OCI-LY3 (cell line): ENCODE measurements at regions not wholly inside any gene's neighbourhood (a gene's known extent, or its start where the extent isn't known, plus 50 kb on each side); places are given as distances from the start of the nearest gene placed in this dataset.
"Not testable (repeated sequence)": the region's sequence is repeated elsewhere in the genome, so short reads cannot be mapped to it uniquely, and the experiment has no call there.

Source experiments
- H2AFZ ChIP-seq: fragments of 200-600, 300-600 bp; shearing (Covaris generic); 2 replicates; pipeline ENCODE4 v1.6.0; 2014; ENCODE audit warnings: antibody characterized with exemption, low read depth, low read length
- H3K27ac ChIP-seq: fragments of 200-600, 300-600 bp; sonication (generic); 2 replicates; pipeline ENCODE4 v1.5.1; 2014; ENCODE audit warnings: mild to moderate bottlenecking, low read length, moderate library complexity, mixed read lengths
- H3K27me3 ChIP-seq: fragments of 200-600, 300-600 bp; sonication (generic); 2 replicates; pipeline ENCODE4 v1.6.1; 2014; ENCODE audit warnings: low read depth, low read length, mixed read lengths
- H3K36me3 ChIP-seq: fragments of 200-600, 300-600 bp; sonication (generic); replicated peaks from 2 replicates; pipeline ENCODE3; 2014; ENCODE audit warnings: low read depth, low read length, mixed read lengths
- H3K4me1 ChIP-seq: fragments of 300-600, 200-600 bp; sonication (generic); 2 replicates; pipeline ENCODE4 v1.6.1; 2014; ENCODE audit warnings: low read length, mixed read lengths
- H3K4me2 ChIP-seq: fragments of 200-600, 300-600 bp; sonication (generic); 2 replicates; pipeline ENCODE4 v1.6.1; 2014; ENCODE audit warnings: low read length, mixed read lengths
- H3K4me3 ChIP-seq: fragments of 300-600, 200-600 bp; sonication (generic); 2 replicates; pipeline ENCODE4 v1.5.1; 2014; ENCODE audit warnings: antibody characterized with exemption, mild to moderate bottlenecking, low read length, moderate library complexity
- H3K79me2 ChIP-seq: fragments of 300-600, 200-600 bp; shearing (Covaris generic); 2 replicates; pipeline ENCODE4 v1.6.1; 2014; ENCODE audit warnings: mild to moderate bottlenecking, low read length, mixed read lengths
- H3K9ac ChIP-seq: fragments of 300-600, 200-600 bp; shearing (Covaris generic); 2 replicates; pipeline ENCODE4 v1.6.0; 2014; ENCODE audit warnings: mild to moderate bottlenecking, low read length, moderate library complexity
- H3K9me3 ChIP-seq: fragments of 200-600, 300-600 bp; shearing (Covaris generic); 2 replicates; pipeline ENCODE4 v1.6.1; 2014; ENCODE audit warnings: low read length, mixed read lengths; ENCODE audit not compliant: insufficient read depth
- H4K20me1 ChIP-seq: fragments of 200-600, 300-600 bp; sonication (generic); 2 replicates; pipeline ENCODE4 v1.6.1; 2016; ENCODE audit warnings: low read length, mixed read lengths; ENCODE audit not compliant: insufficient read depth
- CTCF ChIP-seq: fragments of 200-600, 300-600 bp; sonication (generic); IDR thresholded peaks from 2 replicates; pipeline ENCODE4 v1.5.1; 2014; ENCODE audit warnings: antibody characterized with exemption, low read length, low read depth
- EZH2phosphoT487 ChIP-seq: fragments of 200-600 bp; shearing (Covaris generic); IDR thresholded peaks from 2 replicates; pipeline ENCODE4 v1.6.1; 2018; ENCODE audit warnings: antibody characterized with exemption, mixed run types, low read depth

DNA sequence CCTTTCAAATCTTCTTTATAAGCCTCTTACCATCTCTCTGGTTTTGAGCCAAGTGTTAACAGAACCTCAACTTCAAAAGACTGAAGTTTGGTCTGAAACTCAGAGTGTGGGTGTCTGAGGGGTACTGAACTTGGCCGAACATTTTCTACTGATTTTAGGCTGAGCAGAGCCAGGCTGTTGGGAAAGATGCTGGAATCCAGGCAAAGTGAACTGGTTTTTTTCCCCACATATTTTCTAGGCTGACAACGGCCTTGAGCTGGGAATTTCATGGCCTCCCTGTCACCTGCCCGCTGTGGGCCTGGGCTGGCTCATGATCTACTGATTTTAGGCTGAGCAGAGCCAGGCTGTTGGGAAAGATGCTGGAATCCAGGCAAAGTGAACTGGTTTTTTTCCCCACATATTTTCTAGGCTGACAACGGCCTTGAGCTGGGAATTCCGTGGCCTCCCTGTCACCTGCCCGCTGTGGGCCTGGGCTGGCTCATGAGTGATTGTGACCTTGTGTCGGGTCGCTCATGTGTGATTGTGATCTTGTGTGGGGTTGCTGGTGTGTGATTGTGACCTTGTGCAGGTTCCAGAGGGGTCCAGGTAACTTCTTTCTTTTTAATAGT lies 204.4 kb downstream of the NPIPB11 start:
- H3K4me2 ChIP-seq, H3K4me1 ChIP-seq, H3K9ac ChIP-seq, H2AFZ ChIP-seq, H3K27ac ChIP-seq, H3K79me2 ChIP-seq, H4K20me1 ChIP-seq, H3K27me3 ChIP-seq, H3K9me3 ChIP-seq, H3K4me3 ChIP-seq, H3K36me3 ChIP-seq: not testable (repeated sequence)

GRCh38 chr16:29201296-29202024 lies 205.1 kb downstream of the NPIPB11 start:
- not testable (repeated sequence) for H3K9ac ChIP-seq, H3K27me3 ChIP-seq, H3K27ac ChIP-seq, H3K79me2 ChIP-seq, H4K20me1 ChIP-seq, H3K4me1 ChIP-seq, H3K36me3 ChIP-seq, H3K4me3 ChIP-seq, H2AFZ ChIP-seq, H3K9me3 ChIP-seq, H3K4me2 ChIP-seq

GRCh38 chr16:29200681-29201080 lies 205.8 kb downstream of the NPIPB11 start:
- not testable (repeated sequence) for H3K9me3 ChIP-seq, H3K27me3 ChIP-seq, H3K4me2 ChIP-seq, H2AFZ ChIP-seq, H3K36me3 ChIP-seq, H3K4me3 ChIP-seq, H3K79me2 ChIP-seq, H3K4me1 ChIP-seq, H3K27ac ChIP-seq, H4K20me1 ChIP-seq, H3K9ac ChIP-seq

GRCh38 chr16:29200135-29200601 lies 206.3 kb downstream of the NPIPB11 start:
- H3K4me3 ChIP-seq, H3K4me1 ChIP-seq, H2AFZ ChIP-seq, H4K20me1 ChIP-seq, H3K9ac ChIP-seq, H3K9me3 ChIP-seq, H3K27ac ChIP-seq, H3K79me2 ChIP-seq, H3K27me3 ChIP-seq, H3K36me3 ChIP-seq, H3K4me2 ChIP-seq: not testable (repeated sequence)

DNA sequence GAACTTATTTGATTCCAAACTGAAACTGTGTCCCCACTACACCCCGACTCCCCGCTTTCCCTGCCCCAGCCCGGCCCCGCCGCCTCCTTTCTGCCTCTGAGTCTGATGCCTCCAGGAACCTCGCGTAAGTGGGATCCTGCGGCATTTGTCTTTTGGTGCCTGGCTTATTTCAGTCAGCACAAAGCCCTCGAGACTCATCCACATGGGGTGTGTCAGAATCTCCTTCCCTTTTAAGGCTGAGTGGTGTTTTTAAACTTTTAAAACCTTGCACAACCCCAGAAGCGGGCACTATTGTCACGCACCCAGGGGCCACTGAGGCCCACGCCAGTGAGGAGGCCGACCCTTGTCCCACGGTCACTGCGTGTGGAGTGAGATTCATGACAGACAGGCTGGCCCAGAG lies 206.9 kb downstream of the NPIPB11 start:
- not testable (repeated sequence) for H4K20me1 ChIP-seq, H3K27me3 ChIP-seq, H3K9ac ChIP-seq, H3K79me2 ChIP-seq, H3K9me3 ChIP-seq, H3K4me3 ChIP-seq, H3K4me1 ChIP-seq, H3K27ac ChIP-seq, H3K4me2 ChIP-seq, H2AFZ ChIP-seq, H3K36me3 ChIP-seq

DNA sequence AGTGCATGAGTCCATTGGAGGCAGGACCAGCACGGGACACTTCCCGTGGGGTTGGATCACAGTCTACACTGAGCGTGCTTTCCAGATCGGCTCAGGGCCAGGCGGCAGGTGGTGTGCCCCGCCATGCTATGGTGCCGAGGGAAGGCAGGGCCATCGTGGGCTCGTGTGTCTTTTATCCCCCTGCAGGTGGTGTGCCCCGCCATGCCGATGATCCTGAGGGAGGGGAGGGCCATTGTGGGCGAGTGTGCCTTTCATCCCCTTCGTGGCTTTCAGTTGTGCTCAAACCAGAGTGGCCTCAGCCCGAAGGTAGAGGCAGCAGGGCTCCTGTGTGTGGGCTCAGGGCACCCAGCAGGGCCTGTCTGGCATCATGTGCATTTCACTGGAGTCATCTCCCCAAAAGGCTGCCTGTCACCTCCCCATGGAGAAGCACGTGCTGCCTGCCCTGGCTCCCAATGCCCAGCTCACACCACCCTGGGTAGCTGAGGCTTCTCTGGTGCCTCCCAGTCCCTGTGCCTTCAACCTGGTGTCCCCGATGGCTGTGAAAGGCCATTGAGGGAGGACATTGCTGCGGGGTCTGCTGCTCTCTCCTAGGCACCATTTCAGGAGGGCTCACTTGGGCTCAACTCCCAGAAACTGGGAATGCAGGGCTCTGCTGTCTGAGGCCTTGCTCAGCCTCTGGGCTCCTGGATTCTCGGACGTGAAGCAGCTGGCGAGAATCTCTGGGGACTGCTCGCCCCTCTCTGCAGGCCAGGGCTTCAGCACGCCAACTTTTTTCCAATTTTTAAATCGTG lies 207.6 kb downstream of the NPIPB11 start:
- TF ChIP-seq CTCF (no peak), EZH2phosphoT487 (no peak)
- H3K9ac ChIP-seq, result no peak overlapping the region
- no peak overlapping the region for H3K4me2 ChIP-seq
- H3K9me3 ChIP-seq, result no peaks in the 10 kb centered on the region
- no peaks in the 10 kb centered on the region for H3K36me3 ChIP-seq
- H3K27ac ChIP-seq, result no peak overlapping the region
- no peak overlapping the region for H3K4me3 ChIP-seq
- H4K20me1 ChIP-seq, result no peaks in the 10 kb centered on the region
- no peaks in the 10 kb centered on the region for H3K4me1 ChIP-seq
- no peak overlapping the region for H2AFZ ChIP-seq
- no peaks in the 10 kb centered on the region for H3K27me3 ChIP-seq
- H3K79me2 ChIP-seq, result no peaks in the 10 kb centered on the region
